GM18907 (cell line): ENCODE measurements at regions not wholly inside any gene's neighbourhood (a gene's known extent, or its start where the extent isn't known, plus 50 kb on each side); places are given as distances from the start of the nearest gene placed in this dataset.

Experiments used
- ATAC-seq: cut with Tn5 transposase; IDR thresholded peaks from one replicate; pipeline ENCODE4 v1.9.1; 2021; ENCODE audit warnings: mild to moderate bottlenecking, moderate library complexity; ENCODE audit not compliant: unreplicated experiment

DNA sequence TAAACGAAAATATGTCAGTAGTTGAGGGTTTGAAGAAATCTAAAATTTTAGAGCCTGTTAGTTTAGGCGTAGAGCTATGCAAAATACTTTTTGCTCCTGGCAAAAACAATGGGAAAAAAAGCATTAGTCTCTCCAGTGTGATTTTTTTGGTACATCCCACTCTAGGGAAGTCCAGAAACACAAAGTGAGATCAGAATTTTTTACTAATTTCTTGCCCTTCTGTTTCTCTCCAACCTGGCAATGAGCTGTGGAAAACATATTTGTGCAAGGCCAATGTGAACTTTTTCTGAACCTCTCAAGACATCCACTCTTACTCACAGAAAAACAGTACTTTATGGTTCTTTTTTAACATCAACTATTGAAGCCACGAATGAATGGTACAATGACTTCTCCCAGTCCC lies 56.9 kb upstream of the DCN start:
- no peak for ATAC-seq
